Trophoblast cell (in vitro differentiated cells and primary cell): ENCODE measurements at regions not wholly inside any gene's neighbourhood (a gene's known extent, or its start where the extent isn't known, plus 50 kb on each side); places are given as distances from the start of the nearest gene placed in this dataset.
"Not testable (repeated sequence)": the region's sequence is repeated elsewhere in the genome, so short reads cannot be mapped to it uniquely, and the experiment has no call there.

Experiments used
- DNase-seq, 2 donors: peaks; one replicate each; pipeline ENCODE4 v3.0.0-alpha.2; 2016
- H2AFZ ChIP-seq: 2 replicates; pipeline ENCODE4 v1.6.1; 2013; ENCODE audit warnings: low read length, moderate library complexity, mild to moderate bottlenecking; ENCODE audit not compliant: insufficient read depth, poor library complexity
- H2AK5ac ChIP-seq: 2 replicates; pipeline ENCODE4 v1.6.1; 2013; ENCODE audit warnings: mild to moderate bottlenecking, low read length
- H2BK120ac ChIP-seq: 2 replicates; pipeline ENCODE4 v1.6.1; 2013; ENCODE audit warnings: low read length, mild to moderate bottlenecking, moderate library complexity; ENCODE audit not compliant: insufficient read depth, poor library complexity
- H2BK12ac ChIP-seq: 2 replicates; pipeline ENCODE4 v1.6.1; 2013; ENCODE audit warnings: mild to moderate bottlenecking, low read length, moderate library complexity
- H2BK5ac ChIP-seq: 2 replicates; pipeline ENCODE4 v1.6.1; 2013; ENCODE audit warnings: low read length, low read depth, moderate library complexity, mild to moderate bottlenecking; ENCODE audit not compliant: poor library complexity
- H3K14ac ChIP-seq: 2 replicates; pipeline ENCODE4 v1.6.1; 2013; ENCODE audit warnings: mild to moderate bottlenecking, low read length
- H3K18ac ChIP-seq: 2 replicates; pipeline ENCODE4 v1.6.1; 2013; ENCODE audit warnings: mild to moderate bottlenecking, low read length
- H3K23ac ChIP-seq: 2 replicates; pipeline ENCODE4 v1.6.1; 2013; ENCODE audit warnings: low read length
- H3K27ac ChIP-seq: 2 replicates; pipeline ENCODE4 v1.5.1; 2013; ENCODE audit warnings: low read depth, mild to moderate bottlenecking, inconsistent platforms, low read length, moderate library complexity
- H3K27me3 ChIP-seq: 2 replicates; pipeline ENCODE4 v1.6.1; 2013; ENCODE audit warnings: inconsistent platforms, mild to moderate bottlenecking, low read length, moderate library complexity; ENCODE audit not compliant: insufficient read depth
- H3K36me3 ChIP-seq, 2 experiments: 1 replicate in 1 of 2; 2 replicates in 1 of 2; pipeline ENCODE4 v1.6.1; 2013; ENCODE audit warnings: low read length in 2 of 2, mild to moderate bottlenecking in 2 of 2, moderate library complexity in 1 of 2; ENCODE audit not compliant: insufficient read depth in 2 of 2, control insufficient read depth in 1 of 2
- H3K4ac ChIP-seq: 2 replicates; pipeline ENCODE4 v1.6.1; 2013; ENCODE audit warnings: low read depth, mild to moderate bottlenecking, low read length, moderate library complexity
- H3K4me1 ChIP-seq, 2 experiments: 1 replicate in 1 of 2; 2 replicates in 1 of 2; pipeline ENCODE4 v1.6.1; 2013; ENCODE audit warnings: low read length in 2 of 2, mild to moderate bottlenecking in 2 of 2, moderate library complexity in 1 of 2; ENCODE audit not compliant: insufficient read depth in 2 of 2, control insufficient read depth in 1 of 2
- H3K4me2 ChIP-seq: 2 replicates; pipeline ENCODE4 v1.6.1; 2013; ENCODE audit warnings: inconsistent platforms, mild to moderate bottlenecking, low read length, moderate library complexity
- H3K4me3 ChIP-seq: 2 replicates; pipeline ENCODE4 v1.5.1; 2013; ENCODE audit warnings: mild to moderate bottlenecking, low read depth, low read length, inconsistent platforms
- H3K79me1 ChIP-seq: one replicate; pipeline ENCODE4 v1.6.1; 2013; ENCODE audit warnings: low read length
- H3K79me2 ChIP-seq: 2 replicates; pipeline ENCODE4 v1.6.1; 2013; ENCODE audit warnings: low read length, mild to moderate bottlenecking; ENCODE audit not compliant: control insufficient read depth, insufficient read depth, poor library complexity
- H3K9ac ChIP-seq: 2 replicates; pipeline ENCODE4 v1.6.1; 2013; ENCODE audit warnings: mild to moderate bottlenecking, low read length
- H3K9me3 ChIP-seq: 2 replicates; pipeline ENCODE4 v1.6.1; 2013; ENCODE audit warnings: low read depth, mild to moderate bottlenecking, control low read depth, inconsistent platforms, low read length; ENCODE audit not compliant: insufficient read depth
- H4K12ac ChIP-seq: 2 replicates; pipeline ENCODE4 v1.6.1; 2013; ENCODE audit warnings: low read depth, mild to moderate bottlenecking, low read length, moderate library complexity
- H4K8ac ChIP-seq: 2 replicates; pipeline ENCODE4 v1.6.1; 2013; ENCODE audit warnings: low read depth, mild to moderate bottlenecking, low read length, moderate library complexity
- H4K91ac ChIP-seq: one replicate; pipeline ENCODE4 v1.6.1; 2013; ENCODE audit warnings: low read depth, mild to moderate bottlenecking, low read length, moderate library complexity
- WGBS: extraction: QIAGEN DNeasy Blood & Tissue Kit; methylation state at CpG from one replicate; pipeline ENCODE4 v1.1.7; 2013; ENCODE audit warnings: missing lambda C conversion rate; ENCODE audit not compliant: insufficient read length, insufficient coverage; ENCODE audit errors: extremely low coverage; 5-methylcytosine and 5-hydroxymethylcytosine counted together

- H3K79me2 ChIP-seq, result no peaks in the 10 kb centered on the region
- no peak overlapping the region for H3K23ac ChIP-seq
- H3K4me3 ChIP-seq, result no peak overlapping the region
- H2BK5ac ChIP-seq, result no peak overlapping the region
- peaks cover 8% of the 10 kb centered on the region for H3K9me3 ChIP-seq
- H4K12ac ChIP-seq, result no peak overlapping the region
- no peak overlapping the region for H3K18ac ChIP-seq
- no peaks in the 10 kb centered on the region for H3K79me1 ChIP-seq
- no peak overlapping the region for H2AK5ac ChIP-seq
- no peak overlapping the region for H2BK120ac ChIP-seq
- H4K91ac ChIP-seq, result no peak overlapping the region
- no peaks in the 10 kb centered on the region for H3K4me1 ChIP-seq
- H3K4ac ChIP-seq, result no peak overlapping the region
- H4K8ac ChIP-seq, result no peak overlapping the region
- no peak overlapping the region for H3K27ac ChIP-seq
- no peak overlapping the region for H2AFZ ChIP-seq
- no peaks in the 10 kb centered on the region for H3K36me3 ChIP-seq
- H3K9ac ChIP-seq, result no peak overlapping the region
- WGBS, result no CpG with 5 or more reads among the region's 8 CpGs
- no peaks in the 10 kb centered on the region for H3K27me3 ChIP-seq
- H3K4me2 ChIP-seq, result no peak overlapping the region
- no peak for DNase-seq
- no peak overlapping the region for H3K14ac ChIP-seq
- no peak overlapping the region for H2BK12ac ChIP-seq
Measured at GRCh38 chr10:130971123-130971435, 340.4 kb downstream of the TCERG1L start.

- H3K14ac ChIP-seq, result no peak overlapping the region
- H3K27ac ChIP-seq, result no peak overlapping the region
- H3K79me2 ChIP-seq, result no peaks in the 10 kb centered on the region
- H3K79me1 ChIP-seq, result no peaks in the 10 kb centered on the region
- H4K91ac ChIP-seq, result no peak overlapping the region
- WGBS, result no CpG with 5 or more reads among the region's 16 CpGs
- peaks cover 8% of the 10 kb centered on the region for H3K9me3 ChIP-seq
- no peak overlapping the region for H4K12ac ChIP-seq
- no peak overlapping the region for H3K23ac ChIP-seq
- H3K27me3 ChIP-seq, result no peaks in the 10 kb centered on the region
- no peak overlapping the region for H4K8ac ChIP-seq
- H2AK5ac ChIP-seq, result no peak overlapping the region
- no peak overlapping the region for H3K9ac ChIP-seq
- no peaks in the 10 kb centered on the region for H3K36me3 ChIP-seq
- no peak overlapping the region for H3K18ac ChIP-seq
- no peaks in the 10 kb centered on the region for H3K4me1 ChIP-seq
- H3K4me2 ChIP-seq, result no peak overlapping the region
- H2AFZ ChIP-seq, result no peak overlapping the region
- no peak overlapping the region for H3K4ac ChIP-seq
- H2BK5ac ChIP-seq, result no peak overlapping the region
- no peak overlapping the region for H2BK12ac ChIP-seq
- H2BK120ac ChIP-seq, result no peak overlapping the region
- no peak overlapping the region for H3K4me3 ChIP-seq
- DNase-seq, result no peak
Measured at GRCh38 chr10:130973127-130973839, 338.2 kb downstream of the TCERG1L start.

- no CpG with 5 or more reads among the region's 8 CpGs for whole genome bisulfite sequencing
- Histone ChIP-seq H3K36me3 (no peaks in the 10 kb centered on the region), H2AFZ (no peak overlapping the region), H3K4me3 (no peak overlapping the region), H3K9me3 (peaks cover 8% of the 10 kb centered on the region), H4K91ac (no peak overlapping the region), H3K79me1 (no peaks in the 10 kb centered on the region), H3K4me2 (no peak overlapping the region), H3K18ac (no peak overlapping the region), H3K14ac (no peak overlapping the region), H3K27me3 (no peaks in the 10 kb centered on the region), H3K9ac (no peak overlapping the region), H2BK12ac (no peak overlapping the region), H2BK120ac (no peak overlapping the region), H2AK5ac (no peak overlapping the region), H4K8ac (no peak overlapping the region), H2BK5ac (no peak overlapping the region), H4K12ac (no peak overlapping the region), H3K4ac (no peak overlapping the region), H3K4me1 (no peaks in the 10 kb centered on the region), H3K23ac (no peak overlapping the region), H3K79me2 (no peaks in the 10 kb centered on the region), H3K27ac (no peak overlapping the region)
- DNase-seq, result no peak
Measured at GRCh38 chr10:130974166-130974565, 337.4 kb downstream of the TCERG1L start.

- H2BK12ac ChIP-seq, H3K27me3 ChIP-seq, H3K4me2 ChIP-seq, H4K12ac ChIP-seq, H4K91ac ChIP-seq, H3K27ac ChIP-seq, H3K4me3 ChIP-seq, H2AFZ ChIP-seq, H3K18ac ChIP-seq, H4K8ac ChIP-seq, H3K79me1 ChIP-seq, H3K23ac ChIP-seq, H3K4me1 ChIP-seq, H3K9ac ChIP-seq, H3K9me3 ChIP-seq, H3K4ac ChIP-seq, H3K14ac ChIP-seq, H2BK5ac ChIP-seq, H2BK120ac ChIP-seq, H3K79me2 ChIP-seq, H3K36me3 ChIP-seq, DNase-seq, H2AK5ac ChIP-seq: not testable (repeated sequence)
- no CpG with 5 or more reads among the region's 9 CpGs for WGBS
Measured at GRCh38 chr10:130975351-130975750, 336.2 kb downstream of the TCERG1L start.
